ENCODE measurements at regions not wholly inside any gene's neighbourhood (a gene's known extent, or its start where the extent isn't known, plus 50 kb on each side); places are given as distances from the start of the nearest gene placed in this dataset.

GRCh38 chr7:46131916-46132795 lies 211.1 kb upstream of the IGFBP3 start:
- TF ChIP-seq GATA2 (IDR thresholded peaks at IDR 0.05; ENCODE audit: low read depth, low read length), result no peak
- TF ChIP-seq GATA3 (IDR thresholded peaks at IDR 0.05; ENCODE audit: low read depth, low read length), result no peak

- TF ChIP-seq GATA3 (IDR thresholded peaks at IDR 0.05; ENCODE audit: low read depth, low read length) (no peak), GATA2 (IDR thresholded peaks at IDR 0.05; ENCODE audit: low read depth, low read length) (no peak)
Observed at GRCh38 chr7:46129831-46130230, 208.8 kb upstream of the IGFBP3 start.

GRCh38 chr7:46127814-46128213 lies 206.7 kb upstream of the IGFBP3 start:
- TF ChIP-seq GATA3 (IDR thresholded peaks at IDR 0.05; ENCODE audit: low read depth, low read length) (no peak), GATA2 (IDR thresholded peaks at IDR 0.05; ENCODE audit: low read depth, low read length) (no peak)

- TF ChIP-seq GATA2 (IDR thresholded peaks at IDR 0.05; ENCODE audit: low read depth, low read length) (no peak), GATA3 (IDR thresholded peaks at IDR 0.05; ENCODE audit: low read depth, low read length) (no peak)
Observed at GRCh38 chr7:46126675-46127300, 205.7 kb upstream of the IGFBP3 start.

GRCh38 chr7:46123756-46124343 lies 202.8 kb upstream of the IGFBP3 start:
- no peak for TF ChIP-seq GATA2 (IDR thresholded peaks at IDR 0.05; ENCODE audit: low read depth, low read length)
- no peak for TF ChIP-seq GATA3 (IDR thresholded peaks at IDR 0.05; ENCODE audit: low read depth, low read length)

- no peak for TF ChIP-seq GATA3 (IDR thresholded peaks at IDR 0.05; ENCODE audit: low read depth, low read length)
- no peak for TF ChIP-seq GATA2 (IDR thresholded peaks at IDR 0.05; ENCODE audit: low read depth, low read length)
Observed at GRCh38 chr7:46115410-46115809, 194.3 kb upstream of the IGFBP3 start.

- TF ChIP-seq GATA3 (IDR thresholded peaks at IDR 0.05; ENCODE audit: low read depth, low read length), result no peak
- TF ChIP-seq GATA2 (IDR thresholded peaks at IDR 0.05; ENCODE audit: low read depth, low read length), result no peak
Observed at GRCh38 chr7:46109437-46109836, 188.4 kb upstream of the IGFBP3 start.

GRCh38 chr7:46108272-46108671 lies 187.2 kb upstream of the IGFBP3 start:
- no peak for TF ChIP-seq GATA3 (IDR thresholded peaks at IDR 0.05; ENCODE audit: low read depth, low read length)
- no peak for TF ChIP-seq GATA2 (IDR thresholded peaks at IDR 0.05; ENCODE audit: low read depth, low read length)

- TF ChIP-seq GATA2 (IDR thresholded peaks at IDR 0.05; ENCODE audit: low read depth, low read length), result peak; percentile 41; the same call in 1 of the 2 replicates
- peak; percentile 43; the same call in 1 of the 2 replicates for TF ChIP-seq GATA3 (IDR thresholded peaks at IDR 0.05; ENCODE audit: low read depth, low read length)
Observed at GRCh38 chr7:46107610-46108217, 186.6 kb upstream of the IGFBP3 start.

- TF ChIP-seq GATA2 (IDR thresholded peaks at IDR 0.05; ENCODE audit: low read depth, low read length) (no peak), GATA3 (IDR thresholded peaks at IDR 0.05; ENCODE audit: low read depth, low read length) (no peak)
Observed at GRCh38 chr7:46100521-46100920, 179.4 kb upstream of the IGFBP3 start.

GRCh38 chr7:46099076-46099475 lies 178.0 kb upstream of the IGFBP3 start:
- no peak for TF ChIP-seq GATA3 (IDR thresholded peaks at IDR 0.05; ENCODE audit: low read depth, low read length)
- no peak for TF ChIP-seq GATA2 (IDR thresholded peaks at IDR 0.05; ENCODE audit: low read depth, low read length)

- no peak for TF ChIP-seq GATA2 (IDR thresholded peaks at IDR 0.05; ENCODE audit: low read depth, low read length)
- no peak for TF ChIP-seq GATA3 (IDR thresholded peaks at IDR 0.05; ENCODE audit: low read depth, low read length)
Observed at GRCh38 chr7:46091071-46091470, 170.0 kb upstream of the IGFBP3 start.

- TF ChIP-seq GATA2 (IDR thresholded peaks at IDR 0.05; ENCODE audit: low read depth, low read length) (no peak), GATA3 (IDR thresholded peaks at IDR 0.05; ENCODE audit: low read depth, low read length) (no peak)
Observed at GRCh38 chr7:46089281-46089680, 168.2 kb upstream of the IGFBP3 start.

- TF ChIP-seq GATA3 (IDR thresholded peaks at IDR 0.05; ENCODE audit: low read depth, low read length) (no peak), GATA2 (IDR thresholded peaks at IDR 0.05; ENCODE audit: low read depth, low read length) (no peak)
Observed at GRCh38 chr7:46080595-46081159, 159.6 kb upstream of the IGFBP3 start.

Data from SH-SY5Y (cell line).